ENCODE measurements at regions not wholly inside any gene's neighbourhood (a gene's known extent, or its start where the extent isn't known, plus 50 kb on each side); places are given as distances from the start of the nearest gene placed in this dataset.

DNA sequence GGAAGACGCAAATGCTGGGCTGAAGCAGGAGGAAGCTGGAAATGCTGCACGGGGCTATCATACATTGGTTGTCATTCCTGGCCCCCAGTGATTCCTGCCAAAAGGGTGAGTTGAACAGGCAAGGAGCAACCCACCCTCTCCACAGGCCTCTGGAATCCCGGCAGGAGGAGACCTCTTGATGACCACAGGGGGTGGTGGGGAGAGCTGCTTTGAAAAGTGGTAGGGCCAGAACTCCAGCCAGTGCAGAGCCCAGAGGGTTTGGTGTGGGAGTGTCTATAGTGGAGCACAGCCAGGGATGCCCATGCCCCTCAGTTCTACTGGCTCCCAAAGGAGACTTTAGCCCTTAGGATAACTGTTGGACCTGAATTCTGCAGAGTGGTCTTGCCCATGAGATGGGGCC is 89.2 kb downstream of the SAMD9 start:
- TF ChIP-seq, protein P1, sequence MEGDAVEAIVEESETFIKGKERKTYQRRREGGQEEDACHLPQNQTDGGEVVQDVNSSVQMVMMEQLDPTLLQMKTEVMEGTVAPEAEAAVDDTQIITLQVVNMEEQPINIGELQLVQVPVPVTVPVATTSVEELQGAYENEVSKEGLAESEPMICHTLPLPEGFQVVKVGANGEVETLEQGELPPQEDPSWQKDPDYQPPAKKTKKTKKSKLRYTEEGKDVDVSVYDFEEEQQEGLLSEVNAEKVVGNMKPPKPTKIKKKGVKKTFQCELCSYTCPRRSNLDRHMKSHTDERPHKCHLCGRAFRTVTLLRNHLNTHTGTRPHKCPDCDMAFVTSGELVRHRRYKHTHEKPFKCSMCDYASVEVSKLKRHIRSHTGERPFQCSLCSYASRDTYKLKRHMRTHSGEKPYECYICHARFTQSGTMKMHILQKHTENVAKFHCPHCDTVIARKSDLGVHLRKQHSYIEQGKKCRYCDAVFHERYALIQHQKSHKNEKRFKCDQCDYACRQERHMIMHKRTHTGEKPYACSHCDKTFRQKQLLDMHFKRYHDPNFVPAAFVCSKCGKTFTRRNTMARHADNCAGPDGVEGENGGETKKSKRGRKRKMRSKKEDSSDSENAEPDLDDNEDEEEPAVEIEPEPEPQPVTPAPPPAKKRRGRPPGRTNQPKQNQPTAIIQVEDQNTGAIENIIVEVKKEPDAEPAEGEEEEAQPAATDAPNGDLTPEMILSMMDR (tag by site-specific recombination; IDR thresholded peaks at IDR 0.05), result no peak
- TF ChIP-seq MYNN (tag by site-specific recombination; IDR thresholded peaks at IDR 0.05; ENCODE audit: borderline replicate concordance), result no peak
- TF ChIP-seq, protein P2, sequence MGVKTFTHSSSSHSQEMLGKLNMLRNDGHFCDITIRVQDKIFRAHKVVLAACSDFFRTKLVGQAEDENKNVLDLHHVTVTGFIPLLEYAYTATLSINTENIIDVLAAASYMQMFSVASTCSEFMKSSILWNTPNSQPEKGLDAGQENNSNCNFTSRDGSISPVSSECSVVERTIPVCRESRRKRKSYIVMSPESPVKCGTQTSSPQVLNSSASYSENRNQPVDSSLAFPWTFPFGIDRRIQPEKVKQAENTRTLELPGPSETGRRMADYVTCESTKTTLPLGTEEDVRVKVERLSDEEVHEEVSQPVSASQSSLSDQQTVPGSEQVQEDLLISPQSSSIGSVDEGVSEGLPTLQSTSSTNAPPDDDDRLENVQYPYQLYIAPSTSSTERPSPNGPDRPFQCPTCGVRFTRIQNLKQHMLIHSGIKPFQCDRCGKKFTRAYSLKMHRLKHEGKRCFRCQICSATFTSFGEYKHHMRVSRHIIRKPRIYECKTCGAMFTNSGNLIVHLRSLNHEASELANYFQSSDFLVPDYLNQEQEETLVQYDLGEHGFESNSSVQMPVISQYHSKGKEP (tag by site-specific recombination; IDR thresholded peaks at IDR 0.05), result no peak
- TF ChIP-seq, protein P3, sequence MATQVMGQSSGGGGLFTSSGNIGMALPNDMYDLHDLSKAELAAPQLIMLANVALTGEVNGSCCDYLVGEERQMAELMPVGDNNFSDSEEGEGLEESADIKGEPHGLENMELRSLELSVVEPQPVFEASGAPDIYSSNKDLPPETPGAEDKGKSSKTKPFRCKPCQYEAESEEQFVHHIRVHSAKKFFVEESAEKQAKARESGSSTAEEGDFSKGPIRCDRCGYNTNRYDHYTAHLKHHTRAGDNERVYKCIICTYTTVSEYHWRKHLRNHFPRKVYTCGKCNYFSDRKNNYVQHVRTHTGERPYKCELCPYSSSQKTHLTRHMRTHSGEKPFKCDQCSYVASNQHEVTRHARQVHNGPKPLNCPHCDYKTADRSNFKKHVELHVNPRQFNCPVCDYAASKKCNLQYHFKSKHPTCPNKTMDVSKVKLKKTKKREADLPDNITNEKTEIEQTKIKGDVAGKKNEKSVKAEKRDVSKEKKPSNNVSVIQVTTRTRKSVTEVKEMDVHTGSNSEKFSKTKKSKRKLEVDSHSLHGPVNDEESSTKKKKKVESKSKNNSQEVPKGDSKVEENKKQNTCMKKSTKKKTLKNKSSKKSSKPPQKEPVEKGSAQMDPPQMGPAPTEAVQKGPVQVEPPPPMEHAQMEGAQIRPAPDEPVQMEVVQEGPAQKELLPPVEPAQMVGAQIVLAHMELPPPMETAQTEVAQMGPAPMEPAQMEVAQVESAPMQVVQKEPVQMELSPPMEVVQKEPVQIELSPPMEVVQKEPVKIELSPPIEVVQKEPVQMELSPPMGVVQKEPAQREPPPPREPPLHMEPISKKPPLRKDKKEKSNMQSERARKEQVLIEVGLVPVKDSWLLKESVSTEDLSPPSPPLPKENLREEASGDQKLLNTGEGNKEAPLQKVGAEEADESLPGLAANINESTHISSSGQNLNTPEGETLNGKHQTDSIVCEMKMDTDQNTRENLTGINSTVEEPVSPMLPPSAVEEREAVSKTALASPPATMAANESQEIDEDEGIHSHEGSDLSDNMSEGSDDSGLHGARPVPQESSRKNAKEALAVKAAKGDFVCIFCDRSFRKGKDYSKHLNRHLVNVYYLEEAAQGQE (tag by site-specific recombination; IDR thresholded peaks at IDR 0.05), result no peak
- TF ChIP-seq ZNF785 (tag by site-specific recombination; IDR thresholded peaks at IDR 0.05), result no peak
- no peak for TF ChIP-seq ZNF629 (tag by site-specific recombination; IDR thresholded peaks at IDR 0.05)
